ENCODE measurements at regions not wholly inside any gene's neighbourhood (a gene's known extent, or its start where the extent isn't known, plus 50 kb on each side); places are given as distances from the start of the nearest gene placed in this dataset.
"Not testable (repeated sequence)": the region's sequence is repeated elsewhere in the genome, so short reads cannot be mapped to it uniquely, and the experiment has no call there.

DNA sequence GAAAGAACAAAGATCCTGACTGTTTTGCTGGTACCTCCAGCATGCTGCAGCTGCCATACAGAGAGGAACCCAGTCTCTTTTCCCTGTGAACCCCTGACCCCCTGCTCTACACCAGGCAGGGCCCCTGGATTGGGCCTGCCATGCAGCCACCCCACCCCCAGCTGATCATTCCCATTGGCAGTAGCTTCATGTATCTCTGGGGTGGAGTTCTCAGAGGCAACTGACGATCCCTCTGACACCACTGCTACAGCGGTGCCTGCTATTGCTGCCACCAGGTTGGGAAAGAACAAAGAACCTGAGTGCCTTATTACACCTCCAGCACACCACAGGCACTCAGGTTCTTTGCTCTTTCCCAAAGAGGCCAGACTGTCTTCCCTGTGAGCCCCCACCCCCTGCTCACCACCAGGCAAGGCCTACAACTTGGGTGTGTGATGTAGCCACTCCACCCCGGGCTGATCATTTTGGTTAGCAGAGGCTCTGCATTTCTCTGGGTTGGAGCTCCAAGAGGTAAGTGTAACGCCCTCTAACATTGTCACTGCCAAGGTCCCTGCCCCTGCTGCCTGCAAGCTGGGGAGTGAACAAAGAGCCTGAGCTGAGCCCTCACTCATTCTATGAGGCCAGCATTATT is 252.4 kb downstream of the SPATA31A6 start:
- not testable (repeated sequence) for H3K4ac ChIP-seq (ENCODE audit: low read depth, low read length); H2AK5ac ChIP-seq (ENCODE audit: low read length); H3K4me2 ChIP-seq (ENCODE audit: low read length); H3K14ac ChIP-seq (ENCODE audit: low read length); H3K27ac ChIP-seq (ENCODE audit: low read depth, low read length); H3K4me1 ChIP-seq (ENCODE audit: control insufficient read depth in 1 of 2, insufficient read depth in 2 of 2, low read length in 2 of 2); H2BK12ac ChIP-seq (ENCODE audit: low read length); H4K12ac ChIP-seq (ENCODE audit: low read depth, low read length); H2BK5ac ChIP-seq (ENCODE audit: low read depth, low read length, poor library complexity); H3K18ac ChIP-seq (ENCODE audit: low read length); H3K36me3 ChIP-seq (ENCODE audit: control insufficient read depth in 1 of 2, insufficient read depth in 2 of 2, low read length in 2 of 2); H3K9ac ChIP-seq (ENCODE audit: low read length); H3K4me3 ChIP-seq (ENCODE audit: low read depth, low read length); H3K79me2 ChIP-seq (ENCODE audit: control insufficient read depth, insufficient read depth, low read length, poor library complexity); H4K91ac ChIP-seq (ENCODE audit: low read depth, low read length); H3K79me1 ChIP-seq (ENCODE audit: low read length); DNase-seq; H2AFZ ChIP-seq (ENCODE audit: insufficient read depth, low read length, poor library complexity); H3K27me3 ChIP-seq (ENCODE audit: insufficient read depth, low read length); H3K23ac ChIP-seq (ENCODE audit: low read length); H2BK120ac ChIP-seq (ENCODE audit: insufficient read depth, low read length, poor library complexity); H3K9me3 ChIP-seq (ENCODE audit: insufficient read depth, low read depth, low read length)
- peak overlapping the region; percentile 7 for H4K8ac ChIP-seq (ENCODE audit: low read depth, low read length)
- WGBS (ENCODE audit: extremely low coverage, insufficient coverage, insufficient read length), result no CpG with 5 or more reads among the region's 4 CpGs

- not testable (repeated sequence) for H3K9ac ChIP-seq (ENCODE audit: low read length); H3K27me3 ChIP-seq (ENCODE audit: insufficient read depth, low read length); H3K36me3 ChIP-seq (ENCODE audit: control insufficient read depth in 1 of 2, insufficient read depth in 2 of 2, low read length in 2 of 2); DNase-seq; H3K23ac ChIP-seq (ENCODE audit: low read length); H4K91ac ChIP-seq (ENCODE audit: low read depth, low read length); H2AK5ac ChIP-seq (ENCODE audit: low read length); H3K4me2 ChIP-seq (ENCODE audit: low read length); H4K12ac ChIP-seq (ENCODE audit: low read depth, low read length); H2BK12ac ChIP-seq (ENCODE audit: low read length); H3K27ac ChIP-seq (ENCODE audit: low read depth, low read length); H3K79me2 ChIP-seq (ENCODE audit: control insufficient read depth, insufficient read depth, low read length, poor library complexity); H3K4me3 ChIP-seq (ENCODE audit: low read depth, low read length); H3K4me1 ChIP-seq (ENCODE audit: control insufficient read depth in 1 of 2, insufficient read depth in 2 of 2, low read length in 2 of 2); H3K18ac ChIP-seq (ENCODE audit: low read length); H3K9me3 ChIP-seq (ENCODE audit: insufficient read depth, low read depth, low read length); H4K8ac ChIP-seq (ENCODE audit: low read depth, low read length); H3K14ac ChIP-seq (ENCODE audit: low read length); H2BK120ac ChIP-seq (ENCODE audit: insufficient read depth, low read length, poor library complexity); H2BK5ac ChIP-seq (ENCODE audit: low read depth, low read length, poor library complexity); H3K79me1 ChIP-seq (ENCODE audit: low read length); H2AFZ ChIP-seq (ENCODE audit: insufficient read depth, low read length, poor library complexity); H3K4ac ChIP-seq (ENCODE audit: low read depth, low read length)
- no CpG with 5 or more reads among the region's 6 CpGs for WGBS (ENCODE audit: extremely low coverage, insufficient coverage, insufficient read length)
Measured at GRCh38 chr9:42437057-42437759, 253.7 kb downstream of the SPATA31A6 start.

GRCh38 chr9:42442680-42443079 is 259.2 kb downstream of the SPATA31A6 start:
- not testable (repeated sequence) for H3K4me3 ChIP-seq (ENCODE audit: low read depth, low read length); H3K4me2 ChIP-seq (ENCODE audit: low read length); H2BK5ac ChIP-seq (ENCODE audit: low read depth, low read length, poor library complexity); H3K79me2 ChIP-seq (ENCODE audit: control insufficient read depth, insufficient read depth, low read length, poor library complexity); H3K27me3 ChIP-seq (ENCODE audit: insufficient read depth, low read length); H3K23ac ChIP-seq (ENCODE audit: low read length); H2AFZ ChIP-seq (ENCODE audit: insufficient read depth, low read length, poor library complexity); H3K9ac ChIP-seq (ENCODE audit: low read length); H4K12ac ChIP-seq (ENCODE audit: low read depth, low read length); H3K9me3 ChIP-seq (ENCODE audit: insufficient read depth, low read depth, low read length); H2BK120ac ChIP-seq (ENCODE audit: insufficient read depth, low read length, poor library complexity); H4K8ac ChIP-seq (ENCODE audit: low read depth, low read length); H3K14ac ChIP-seq (ENCODE audit: low read length); H2BK12ac ChIP-seq (ENCODE audit: low read length); H3K36me3 ChIP-seq (ENCODE audit: control insufficient read depth in 1 of 2, insufficient read depth in 2 of 2, low read length in 2 of 2); H2AK5ac ChIP-seq (ENCODE audit: low read length); H3K79me1 ChIP-seq (ENCODE audit: low read length); H4K91ac ChIP-seq (ENCODE audit: low read depth, low read length); DNase-seq; H3K27ac ChIP-seq (ENCODE audit: low read depth, low read length); H3K18ac ChIP-seq (ENCODE audit: low read length); H3K4me1 ChIP-seq (ENCODE audit: control insufficient read depth in 1 of 2, insufficient read depth in 2 of 2, low read length in 2 of 2); H3K4ac ChIP-seq (ENCODE audit: low read depth, low read length)

GRCh38 chr9:42443414-42443813 is 260.0 kb downstream of the SPATA31A6 start:
- not testable (repeated sequence) for H3K4me1 ChIP-seq (ENCODE audit: control insufficient read depth in 1 of 2, insufficient read depth in 2 of 2, low read length in 2 of 2); H3K4me2 ChIP-seq (ENCODE audit: low read length)

More at GRCh38 chr9:42443414-42443813, 260.0 kb downstream of the SPATA31A6 start:
- H4K8ac ChIP-seq (ENCODE audit: low read depth, low read length); H3K79me2 ChIP-seq (ENCODE audit: control insufficient read depth, insufficient read depth, low read length, poor library complexity); H3K36me3 ChIP-seq (ENCODE audit: control insufficient read depth in 1 of 2, insufficient read depth in 2 of 2, low read length in 2 of 2); H2BK12ac ChIP-seq (ENCODE audit: low read length); H2AFZ ChIP-seq (ENCODE audit: insufficient read depth, low read length, poor library complexity); H4K91ac ChIP-seq (ENCODE audit: low read depth, low read length); H3K9ac ChIP-seq (ENCODE audit: low read length); H3K14ac ChIP-seq (ENCODE audit: low read length); H4K12ac ChIP-seq (ENCODE audit: low read depth, low read length); H3K4me3 ChIP-seq (ENCODE audit: low read depth, low read length); H2AK5ac ChIP-seq (ENCODE audit: low read length); H3K27ac ChIP-seq (ENCODE audit: low read depth, low read length); H3K27me3 ChIP-seq (ENCODE audit: insufficient read depth, low read length); H3K4ac ChIP-seq (ENCODE audit: low read depth, low read length); H3K79me1 ChIP-seq (ENCODE audit: low read length); H3K9me3 ChIP-seq (ENCODE audit: insufficient read depth, low read depth, low read length); H3K18ac ChIP-seq (ENCODE audit: low read length); H2BK120ac ChIP-seq (ENCODE audit: insufficient read depth, low read length, poor library complexity); DNase-seq; H3K23ac ChIP-seq (ENCODE audit: low read length); H2BK5ac ChIP-seq (ENCODE audit: low read depth, low read length, poor library complexity): not testable (repeated sequence)
- WGBS (ENCODE audit: extremely low coverage, insufficient coverage, insufficient read length), result no CpG with 5 or more reads among the region's 2 CpGs
